Fibroblast of lung (primary cell): ENCODE measurements at regions not wholly inside any gene's neighbourhood (a gene's known extent, or its start where the extent isn't known, plus 50 kb on each side); places are given as distances from the start of the nearest gene placed in this dataset.

Experiments
- DNase-seq, 2 donors: peaks; one replicate each; pipeline versions ENCODE4 v3.0.0 to v3.0.0-alpha.2; 2010; ENCODE audit warnings: low read depth in 2 of 2
- H2AFZ ChIP-seq: 2 replicates; pipeline ENCODE4 v1.5.1; 2012; ENCODE audit warnings: low read length, control low read depth, inconsistent platforms
- H3K27ac ChIP-seq: 2 replicates; pipeline ENCODE4 v1.5.1; 2011; ENCODE audit warnings: low read length, control low read depth; ENCODE audit not compliant: insufficient read depth
- H3K27me3 ChIP-seq: 2 replicates; pipeline ENCODE4 v1.5.1; 2011; ENCODE audit warnings: mild to moderate bottlenecking, low read length; ENCODE audit not compliant: control insufficient read depth, insufficient read depth
- H3K36me3 ChIP-seq: 2 replicates; pipeline ENCODE4 v1.5.1; 2011; ENCODE audit warnings: low read length; ENCODE audit not compliant: control insufficient read depth, insufficient read depth
- H3K4me1 ChIP-seq: 2 replicates; pipeline ENCODE4 v1.5.1; 2011; ENCODE audit warnings: low read length; ENCODE audit not compliant: control insufficient read depth, insufficient read depth; ENCODE audit errors: extremely low read depth
- H3K4me2 ChIP-seq: 2 replicates; pipeline ENCODE4 v1.5.1; 2011; ENCODE audit warnings: low read length, control low read depth; ENCODE audit not compliant: insufficient read depth; ENCODE audit errors: extremely low read depth
- H3K4me3 ChIP-seq, 4 experiments: fragments of 200-600 bp in 1 of 4; sonication (generic) in 1 of 4; replicated peaks in 1 of 4; 2 replicates each; pipeline ENCODE4 v1.5.1; 2011 to 2016; ENCODE audit warnings: low read length in 4 of 4, low read depth in 3 of 4, mild to moderate bottlenecking in 3 of 4, control low read depth in 2 of 4, inconsistent platforms in 1 of 4, mixed read lengths in 1 of 4; ENCODE audit not compliant: insufficient read depth in 1 of 4; ENCODE audit errors: control extremely low read depth in 1 of 4
- H3K79me2 ChIP-seq: 2 replicates; pipeline ENCODE4 v1.5.1; 2012; ENCODE audit warnings: mild to moderate bottlenecking, low read length, inconsistent platforms; ENCODE audit not compliant: control insufficient read depth, insufficient read depth
- H3K9ac ChIP-seq: 2 replicates; pipeline ENCODE4 v1.5.1; 2011; ENCODE audit warnings: mild to moderate bottlenecking, low read length, control low read depth; ENCODE audit not compliant: insufficient read depth
- H3K9me3 ChIP-seq: 2 replicates; pipeline ENCODE4 v1.5.1; 2012; ENCODE audit warnings: low read depth, low read length; ENCODE audit not compliant: control insufficient read depth, insufficient read depth
- H4K20me1 ChIP-seq: 2 replicates; pipeline ENCODE4 v1.5.1; 2011; ENCODE audit warnings: low read length; ENCODE audit not compliant: control insufficient read depth, insufficient read depth; ENCODE audit errors: extremely low read depth
- EZH2 ChIP-seq: IDR thresholded peaks from 2 replicates; pipeline ENCODE4 v1.5.1; 2012; ENCODE audit warnings: low read length, control low read depth, mild to moderate bottlenecking; ENCODE audit errors: missing control alignments
- TF ChIP-seq, protein P1 (sequence below), 2 donors: IDR thresholded peaks in 1 of 2; conservative IDR thresholded peaks in 1 of 2; 1 replicate in 1 of 2; 2 replicates in 1 of 2; pipeline ENCODE4 v1.5.1; 2011 to 2012; ENCODE audit warnings: low read length in 2 of 2, control low read depth in 1 of 2, inconsistent platforms in 1 of 2, low read depth in 1 of 2, mild to moderate bottlenecking in 1 of 2

DNA sequence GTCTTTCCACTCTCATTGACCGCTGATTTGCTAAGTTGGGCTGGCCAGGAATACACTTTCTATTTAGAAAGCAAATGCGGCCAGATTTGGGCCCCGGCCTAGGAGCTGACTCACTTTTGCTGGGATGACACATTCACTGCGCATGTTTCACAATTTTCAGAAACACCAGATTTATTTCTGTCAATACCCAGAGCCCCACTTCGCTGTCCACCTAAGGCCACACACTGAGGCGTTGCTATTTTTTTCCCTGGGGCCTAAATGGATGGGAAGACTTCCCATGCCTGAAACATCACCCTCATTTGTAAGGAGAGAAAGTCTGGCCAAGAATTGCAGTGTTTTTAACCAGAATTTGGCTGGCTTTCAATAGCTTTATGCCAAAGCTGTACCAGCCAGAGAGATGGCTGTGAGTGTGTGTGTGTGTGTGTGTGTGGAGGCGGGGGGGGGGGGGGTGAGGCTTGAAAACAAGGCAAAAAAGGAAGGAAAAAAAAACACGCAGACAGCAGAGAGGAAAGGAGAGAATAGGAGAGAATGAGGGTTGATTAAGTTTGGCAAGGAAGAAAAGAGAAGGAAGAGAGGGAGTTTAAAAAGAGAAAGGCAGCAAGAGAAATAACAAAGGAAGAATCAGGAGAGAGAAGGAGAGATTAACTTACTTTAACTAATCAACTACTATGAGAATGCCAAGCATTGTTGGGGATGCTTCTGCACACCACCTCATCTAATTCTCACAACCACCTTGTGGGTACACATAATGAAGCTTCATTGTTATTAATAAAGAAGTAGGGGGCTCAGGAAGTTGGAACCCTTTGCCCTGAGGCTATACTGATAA lies 261.4 kb upstream of the KLF4 start:
- no peak overlapping the region for H3K4me3 ChIP-seq
- H3K79me2 ChIP-seq = no peaks in the 10 kb centered on the region
- no peaks in the 10 kb centered on the region for H3K36me3 ChIP-seq
- H3K27ac ChIP-seq = peak overlapping the region; percentile 79
- TF ChIP-seq, protein P1, sequence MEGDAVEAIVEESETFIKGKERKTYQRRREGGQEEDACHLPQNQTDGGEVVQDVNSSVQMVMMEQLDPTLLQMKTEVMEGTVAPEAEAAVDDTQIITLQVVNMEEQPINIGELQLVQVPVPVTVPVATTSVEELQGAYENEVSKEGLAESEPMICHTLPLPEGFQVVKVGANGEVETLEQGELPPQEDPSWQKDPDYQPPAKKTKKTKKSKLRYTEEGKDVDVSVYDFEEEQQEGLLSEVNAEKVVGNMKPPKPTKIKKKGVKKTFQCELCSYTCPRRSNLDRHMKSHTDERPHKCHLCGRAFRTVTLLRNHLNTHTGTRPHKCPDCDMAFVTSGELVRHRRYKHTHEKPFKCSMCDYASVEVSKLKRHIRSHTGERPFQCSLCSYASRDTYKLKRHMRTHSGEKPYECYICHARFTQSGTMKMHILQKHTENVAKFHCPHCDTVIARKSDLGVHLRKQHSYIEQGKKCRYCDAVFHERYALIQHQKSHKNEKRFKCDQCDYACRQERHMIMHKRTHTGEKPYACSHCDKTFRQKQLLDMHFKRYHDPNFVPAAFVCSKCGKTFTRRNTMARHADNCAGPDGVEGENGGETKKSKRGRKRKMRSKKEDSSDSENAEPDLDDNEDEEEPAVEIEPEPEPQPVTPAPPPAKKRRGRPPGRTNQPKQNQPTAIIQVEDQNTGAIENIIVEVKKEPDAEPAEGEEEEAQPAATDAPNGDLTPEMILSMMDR (conservative IDR thresholded peaks at IDR 0.05 in 1 of 2, IDR thresholded peaks at IDR 0.05 in 1 of 2; ENCODE audit: low read depth in 1 of 2, low read length in 2 of 2) = no peak
- TF ChIP-seq EZH2 = no peak
- no peak overlapping the region for H3K4me2 ChIP-seq
- no peaks in the 10 kb centered on the region for H4K20me1 ChIP-seq
- H3K4me1 ChIP-seq = peaks cover 28% of the 10 kb centered on the region
- H2AFZ ChIP-seq = no peak overlapping the region
- peak; percentile 98 to 100 for DNase-seq
- H3K27me3 ChIP-seq = no peaks in the 10 kb centered on the region
- H3K9ac ChIP-seq = no peak overlapping the region
- no peaks in the 10 kb centered on the region for H3K9me3 ChIP-seq

DNA sequence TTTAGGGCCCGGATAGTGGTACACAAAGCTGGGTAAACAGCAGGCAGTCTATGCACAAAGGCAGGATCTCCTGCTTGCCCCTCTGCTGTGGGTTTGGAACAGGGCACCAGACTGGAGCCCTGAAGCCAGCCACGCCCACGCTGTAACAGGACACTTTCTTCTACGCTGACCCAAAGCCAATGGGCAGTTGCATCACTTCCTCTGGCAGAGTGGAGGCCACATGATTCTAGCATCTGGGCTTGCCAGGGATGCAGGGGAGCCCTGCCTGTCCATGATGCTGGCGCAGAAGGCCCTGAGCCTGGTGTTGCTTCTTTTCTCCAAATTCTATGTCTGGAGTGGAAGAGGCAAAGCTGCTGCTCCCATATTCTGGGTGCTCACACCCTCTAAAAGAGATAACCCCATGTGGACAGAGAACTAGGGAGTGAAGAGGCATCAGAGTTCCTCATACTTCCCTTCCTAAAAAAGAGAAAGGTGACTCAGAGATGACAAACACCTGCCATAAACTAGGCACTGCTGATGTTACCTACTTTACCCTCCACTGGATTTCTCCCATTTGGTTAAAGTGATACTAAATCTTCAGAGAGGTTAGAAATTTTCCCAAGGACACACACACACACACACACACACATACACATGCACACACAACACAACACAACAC lies 260.3 kb upstream of the KLF4 start:
- TF ChIP-seq EZH2 = no peak
- TF ChIP-seq, protein P1 (conservative IDR thresholded peaks at IDR 0.05 in 1 of 2, IDR thresholded peaks at IDR 0.05 in 1 of 2; ENCODE audit: low read depth in 1 of 2, low read length in 2 of 2) = no peak
- H3K27me3 ChIP-seq = no peaks in the 10 kb centered on the region
- peak overlapping the region; percentile 79 for H3K27ac ChIP-seq
- DNase-seq = peak; percentile 94 to 97
- no peaks in the 10 kb centered on the region for H3K36me3 ChIP-seq
- peak overlapping the region; percentile 38 for H3K4me2 ChIP-seq
- no peaks in the 10 kb centered on the region for H3K9me3 ChIP-seq
- no peak overlapping the region for H3K4me3 ChIP-seq
- H3K4me1 ChIP-seq = peaks cover 26% of the 10 kb centered on the region
- no peaks in the 10 kb centered on the region for H4K20me1 ChIP-seq
- H3K79me2 ChIP-seq = no peaks in the 10 kb centered on the region
- H2AFZ ChIP-seq = no peak overlapping the region
- peak overlapping the region; percentile 16 for H3K9ac ChIP-seq

GRCh38 chr9:107744873-107745272 lies 255.3 kb upstream of the KLF4 start:
- TF ChIP-seq, protein P1 (conservative IDR thresholded peaks at IDR 0.05 in 1 of 2, IDR thresholded peaks at IDR 0.05 in 1 of 2; ENCODE audit: low read depth in 1 of 2, low read length in 2 of 2) = no peak
- TF ChIP-seq EZH2 = no peak
- no peak overlapping the region for H2AFZ ChIP-seq
- no peak overlapping the region for H3K4me3 ChIP-seq
- no peaks in the 10 kb centered on the region for H3K36me3 ChIP-seq
- no peaks in the 10 kb centered on the region for H3K79me2 ChIP-seq
- no peak overlapping the region for H3K4me2 ChIP-seq
- H3K9me3 ChIP-seq = no peaks in the 10 kb centered on the region
- no peaks in the 10 kb centered on the region for H3K27me3 ChIP-seq
- no peak overlapping the region for H3K9ac ChIP-seq
- H3K27ac ChIP-seq = no peak overlapping the region
- H4K20me1 ChIP-seq = no peaks in the 10 kb centered on the region
- DNase-seq = no peak
- peaks cover 16% of the 10 kb centered on the region for H3K4me1 ChIP-seq
